ENCODE measurements at regions not wholly inside any gene's neighbourhood (a gene's known extent, or its start where the extent isn't known, plus 50 kb on each side); places are given as distances from the start of the nearest gene placed in this dataset.

- TF ChIP-seq CTCF (conservative IDR thresholded peaks at IDR 0.05) (no peak), ZFX (IDR thresholded peaks at IDR 0.05) (no peak)
Observed at GRCh38 chr13:85671336-85671735, 127.9 kb downstream of the SLITRK6 start.
